GM06990 (cell line): ENCODE measurements at regions not wholly inside any gene's neighbourhood (a gene's known extent, or its start where the extent isn't known, plus 50 kb on each side); places are given as distances from the start of the nearest gene placed in this dataset.

ENCODE experiments used
- DNase-seq: peaks from one replicate; pipeline ENCODE4 v3.0.0-alpha.2; 2011; ENCODE audit not compliant: insufficient read length; ENCODE audit errors: extremely low read depth
- H3K27me3 ChIP-seq: replicated peaks from 2 replicates; pipeline ENCODE4 v1.6.0; 2011; ENCODE audit warnings: low read length; ENCODE audit not compliant: control insufficient read depth, insufficient read depth
- H3K36me3 ChIP-seq: 2 replicates; pipeline ENCODE4 v1.5.1; 2011; ENCODE audit warnings: low read length; ENCODE audit not compliant: control insufficient read depth, insufficient read depth
- H3K4me3 ChIP-seq: replicated peaks from 2 replicates; pipeline ENCODE4 v1.5.1; 2011; ENCODE audit warnings: low read depth, mild to moderate bottlenecking, control low read depth, low read length
- CTCF ChIP-seq: IDR thresholded peaks from 2 replicates; pipeline ENCODE4 v1.5.1; 2011; ENCODE audit warnings: low read length, control low read depth, mild to moderate bottlenecking, inconsistent platforms; ENCODE audit not compliant: insufficient read depth, poor library complexity, severe bottlenecking

DNA sequence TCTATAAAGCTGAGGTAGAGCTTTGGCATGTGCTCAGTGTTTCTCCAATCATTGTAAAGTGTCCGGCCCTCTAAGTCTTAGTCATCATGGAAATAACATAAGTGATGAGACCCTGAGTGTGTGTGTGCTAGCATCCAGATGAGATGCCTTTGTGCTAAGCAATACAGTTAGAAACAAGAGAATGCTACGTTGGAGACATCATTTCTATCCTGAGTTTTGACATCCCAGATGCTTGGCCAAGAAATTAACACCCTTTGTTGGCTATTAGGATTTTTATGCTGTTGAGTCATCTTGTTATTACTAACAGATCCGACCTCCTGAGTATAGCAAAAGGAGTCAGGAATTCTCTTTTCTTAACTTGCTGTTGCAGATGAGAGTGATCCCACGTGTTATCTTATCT is 508.0 kb downstream of the GADD45G start:
- Histone ChIP-seq H3K36me3 (no peaks in the 10 kb centered on the region), H3K4me3 (no peak overlapping the region), H3K27me3 (no peaks in the 10 kb centered on the region; the same call in none of the 2 replicates)
- DNase-seq, result no peak
- TF ChIP-seq CTCF, result no peak

DNA sequence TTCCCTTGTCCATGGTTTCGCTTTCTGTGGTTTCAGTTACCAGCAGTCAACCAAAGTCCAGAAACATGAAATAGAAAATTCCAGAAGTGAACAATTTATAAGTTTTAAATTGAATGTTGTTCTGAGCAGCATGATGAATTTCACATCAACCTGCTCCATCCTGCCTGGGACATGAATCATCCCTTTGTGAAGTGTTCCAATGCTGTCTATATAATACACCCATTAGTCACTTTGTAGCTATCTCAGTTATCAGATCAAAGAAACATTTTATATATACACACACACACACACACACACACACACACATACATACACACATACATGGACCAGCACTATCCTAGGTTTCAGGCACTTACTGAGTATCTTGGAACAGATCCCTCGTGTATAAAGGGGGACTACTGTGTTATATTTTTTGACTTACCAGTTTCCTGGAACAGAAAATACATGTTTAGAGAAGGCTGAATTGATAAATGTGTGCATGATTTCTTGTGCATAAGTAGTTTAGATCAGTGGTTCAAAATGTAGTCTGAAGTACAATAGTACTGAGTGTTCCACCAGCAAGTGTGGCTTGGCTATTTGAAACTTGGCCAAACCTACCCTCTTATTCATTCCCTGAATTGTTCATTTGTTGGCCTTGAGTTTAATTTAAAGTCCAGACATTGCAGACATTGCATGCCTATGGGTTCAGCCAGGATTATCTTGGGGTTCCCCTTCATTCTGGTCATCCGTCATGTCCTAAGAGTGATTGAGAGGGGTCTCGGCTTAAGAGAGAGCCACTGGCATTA is 510.0 kb downstream of the GADD45G start:
- no peak for DNase-seq
- no peaks in the 10 kb centered on the region for H3K36me3 ChIP-seq
- H3K27me3 ChIP-seq, result no peaks in the 10 kb centered on the region; the same call in 1 of the 2 replicates
- no peak overlapping the region for H3K4me3 ChIP-seq
- TF ChIP-seq CTCF, result no peak

DNA sequence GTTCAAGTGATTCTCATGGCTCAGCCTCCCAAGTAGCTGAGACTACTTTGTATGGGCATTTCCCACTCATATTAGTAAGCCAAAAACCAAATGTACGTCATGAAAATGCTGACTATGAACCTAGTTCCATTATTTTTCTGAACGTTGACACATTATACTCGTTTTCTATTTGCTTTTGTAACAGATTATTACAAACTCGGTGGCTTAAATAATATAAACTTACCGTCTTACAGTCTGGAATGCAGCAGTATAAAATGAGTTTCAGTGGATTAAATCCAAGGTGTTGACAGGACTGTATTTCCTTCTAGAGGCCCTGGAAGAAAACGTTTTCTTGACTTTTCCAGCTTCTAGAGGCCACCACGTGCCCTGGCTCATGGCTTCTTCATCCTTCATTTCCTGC is 517.0 kb downstream of the GADD45G start:
- TF ChIP-seq CTCF, result no peak
- H3K27me3 ChIP-seq, result no peaks in the 10 kb centered on the region
- DNase-seq, result no peak
- no peaks in the 10 kb centered on the region for H3K36me3 ChIP-seq
- H3K4me3 ChIP-seq, result no peak overlapping the region

DNA sequence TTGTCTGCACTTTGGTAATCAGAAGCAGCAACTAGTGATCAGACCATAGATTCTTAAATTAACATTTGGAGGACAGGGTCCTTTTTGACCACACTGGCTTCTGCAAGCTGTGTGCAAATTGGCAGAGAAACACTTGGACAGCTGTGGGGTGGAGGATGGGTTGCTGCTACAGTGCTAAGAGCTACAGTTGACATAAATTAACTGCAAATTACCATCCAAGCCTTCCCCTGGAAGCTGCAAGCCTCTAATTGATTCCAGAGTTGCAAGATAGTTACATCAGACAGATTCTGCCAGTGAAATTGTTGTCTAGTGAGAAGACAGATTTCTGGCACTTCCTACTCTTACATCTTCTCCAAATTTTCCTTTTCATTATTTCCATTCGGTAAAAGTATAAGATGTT is 517.7 kb downstream of the DIRAS2 start:
- H3K36me3 ChIP-seq, result no peaks in the 10 kb centered on the region
- no peaks in the 10 kb centered on the region; the same call in 1 of the 2 replicates for H3K27me3 ChIP-seq
- H3K4me3 ChIP-seq, result no peak overlapping the region
- no peak for DNase-seq
- TF ChIP-seq CTCF, result no peak

DNA sequence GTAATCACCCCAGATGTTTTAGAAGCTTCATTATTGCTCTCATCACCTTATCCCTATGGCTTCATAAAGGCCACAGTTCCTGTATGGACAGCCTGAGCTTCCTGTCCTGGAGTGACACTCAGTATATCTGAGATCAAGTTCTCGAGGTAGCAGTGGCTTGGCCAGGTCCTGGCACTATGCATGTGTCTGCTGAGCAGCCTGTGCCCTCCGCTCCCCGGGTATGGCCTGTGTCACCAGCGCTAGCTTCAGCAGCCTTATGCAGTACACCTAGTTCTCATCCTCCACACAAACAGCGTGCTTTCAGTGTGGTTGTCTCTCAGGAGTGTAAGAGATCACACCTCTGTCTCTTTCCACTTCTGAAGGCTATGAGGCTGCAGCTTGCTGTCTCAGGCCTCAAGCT is 514.7 kb downstream of the DIRAS2 start:
- H3K4me3 ChIP-seq, result no peak overlapping the region
- TF ChIP-seq CTCF, result no peak
- no peaks in the 10 kb centered on the region for H3K36me3 ChIP-seq
- DNase-seq, result no peak
- H3K27me3 ChIP-seq, result no peaks in the 10 kb centered on the region; the same call in 1 of the 2 replicates

- TF ChIP-seq CTCF, result no peak
- no peak overlapping the region for H3K4me3 ChIP-seq
- no peaks in the 10 kb centered on the region; the same call in 1 of the 2 replicates for H3K27me3 ChIP-seq
- H3K36me3 ChIP-seq, result no peaks in the 10 kb centered on the region
- no peak for DNase-seq
Observed at GRCh38 chr9:90128587-90129190, 513.9 kb downstream of the DIRAS2 start.
